ENCODE measurements at regions not wholly inside any gene's neighbourhood (a gene's known extent, or its start where the extent isn't known, plus 50 kb on each side); places are given as distances from the start of the nearest gene placed in this dataset.

DNA sequence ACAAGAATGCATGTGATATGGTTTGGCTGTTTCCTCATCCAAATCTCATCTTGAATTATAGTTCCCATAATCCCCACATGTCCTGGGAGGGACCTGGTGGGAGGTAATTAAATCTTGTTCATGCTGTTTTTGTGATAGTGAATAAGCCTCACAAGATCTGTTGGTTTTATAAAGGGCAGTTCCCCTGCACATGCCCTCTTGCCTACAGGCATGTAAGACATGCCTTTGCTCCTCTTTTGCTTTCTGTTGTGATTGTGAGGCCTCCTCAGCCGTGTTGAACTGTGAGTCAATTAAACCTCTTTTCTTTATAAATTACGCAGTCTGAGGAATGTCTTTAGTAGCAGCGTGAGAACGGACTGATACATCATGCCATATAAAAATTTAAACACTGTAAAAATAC lies 1537.0 kb downstream of the OTOL1 start:
- Histone ChIP-seq H3K27me3 (replicated peaks; ENCODE audit: control insufficient read depth, insufficient read depth, low read length) (no peaks in the 10 kb centered on the region), H3K4me3 (replicated peaks; ENCODE audit: low read depth, low read length) (no peak overlapping the region), H3K36me3 (ENCODE audit: control insufficient read depth, insufficient read depth, low read length) (no peaks in the 10 kb centered on the region)
- TF ChIP-seq, protein P1, sequence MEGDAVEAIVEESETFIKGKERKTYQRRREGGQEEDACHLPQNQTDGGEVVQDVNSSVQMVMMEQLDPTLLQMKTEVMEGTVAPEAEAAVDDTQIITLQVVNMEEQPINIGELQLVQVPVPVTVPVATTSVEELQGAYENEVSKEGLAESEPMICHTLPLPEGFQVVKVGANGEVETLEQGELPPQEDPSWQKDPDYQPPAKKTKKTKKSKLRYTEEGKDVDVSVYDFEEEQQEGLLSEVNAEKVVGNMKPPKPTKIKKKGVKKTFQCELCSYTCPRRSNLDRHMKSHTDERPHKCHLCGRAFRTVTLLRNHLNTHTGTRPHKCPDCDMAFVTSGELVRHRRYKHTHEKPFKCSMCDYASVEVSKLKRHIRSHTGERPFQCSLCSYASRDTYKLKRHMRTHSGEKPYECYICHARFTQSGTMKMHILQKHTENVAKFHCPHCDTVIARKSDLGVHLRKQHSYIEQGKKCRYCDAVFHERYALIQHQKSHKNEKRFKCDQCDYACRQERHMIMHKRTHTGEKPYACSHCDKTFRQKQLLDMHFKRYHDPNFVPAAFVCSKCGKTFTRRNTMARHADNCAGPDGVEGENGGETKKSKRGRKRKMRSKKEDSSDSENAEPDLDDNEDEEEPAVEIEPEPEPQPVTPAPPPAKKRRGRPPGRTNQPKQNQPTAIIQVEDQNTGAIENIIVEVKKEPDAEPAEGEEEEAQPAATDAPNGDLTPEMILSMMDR (IDR thresholded peaks at IDR 0.05; ENCODE audit: insufficient read depth, low read length, poor library complexity, severe bottlenecking) = no peak
- DNase-seq (ENCODE audit: extremely low read depth, insufficient read length) = no peak

DNA sequence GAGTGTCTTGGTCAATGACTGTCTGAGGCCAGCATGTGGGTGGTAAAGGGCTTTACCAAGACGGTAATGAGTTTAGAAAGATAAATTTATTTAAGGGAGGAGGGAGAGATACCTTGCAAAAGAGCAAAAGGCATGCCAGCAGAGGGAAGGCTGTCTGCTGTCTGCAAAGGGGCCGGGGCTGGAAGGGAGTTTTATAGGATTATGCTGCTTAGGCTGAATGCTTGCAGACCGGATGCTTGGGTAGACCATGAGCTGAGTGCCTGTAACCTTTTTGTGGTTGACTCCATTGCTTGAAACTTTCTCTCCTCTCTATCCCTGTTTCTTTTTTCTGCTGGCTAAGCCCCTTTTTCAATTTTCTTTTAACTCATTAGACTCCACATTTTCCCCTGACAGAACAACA lies 1543.0 kb downstream of the OTOL1 start:
- DNase-seq (ENCODE audit: extremely low read depth, insufficient read length) = no peak
- TF ChIP-seq, protein P1 (IDR thresholded peaks at IDR 0.05; ENCODE audit: insufficient read depth, low read length, poor library complexity, severe bottlenecking) = no peak
- no peaks in the 10 kb centered on the region for H3K27me3 ChIP-seq (replicated peaks; ENCODE audit: control insufficient read depth, insufficient read depth, low read length)
- H3K4me3 ChIP-seq (replicated peaks; ENCODE audit: low read depth, low read length) = no peak overlapping the region
- H3K36me3 ChIP-seq (ENCODE audit: control insufficient read depth, insufficient read depth, low read length) = no peaks in the 10 kb centered on the region

DNA sequence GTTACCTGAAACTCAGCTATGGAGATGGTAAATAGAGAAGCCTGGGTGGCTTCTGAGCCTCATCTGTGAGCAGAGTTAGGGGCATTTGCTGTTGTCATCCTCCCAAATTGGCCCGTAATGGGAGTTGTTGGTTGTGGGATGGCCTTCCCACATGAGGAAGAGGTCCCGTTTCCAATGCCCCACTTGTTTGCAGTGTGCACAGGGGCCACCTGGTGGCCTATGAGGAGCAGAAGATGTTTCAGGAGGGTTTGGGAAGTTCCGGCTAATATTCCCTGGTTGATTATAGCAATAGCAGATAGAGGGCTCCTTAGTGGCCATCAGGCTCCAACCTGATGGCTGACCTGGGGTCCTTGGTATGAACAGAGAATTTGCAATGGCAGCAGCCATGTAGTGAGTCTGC lies 1546.5 kb downstream of the OTOL1 start:
- no peak for DNase-seq (ENCODE audit: extremely low read depth, insufficient read length)
- H3K4me3 ChIP-seq (replicated peaks; ENCODE audit: low read depth, low read length) = no peak overlapping the region
- H3K36me3 ChIP-seq (ENCODE audit: control insufficient read depth, insufficient read depth, low read length) = no peaks in the 10 kb centered on the region
- TF ChIP-seq, protein P1 (IDR thresholded peaks at IDR 0.05; ENCODE audit: insufficient read depth, low read length, poor library complexity, severe bottlenecking) = no peak
- H3K27me3 ChIP-seq (replicated peaks; ENCODE audit: control insufficient read depth, insufficient read depth, low read length) = no peaks in the 10 kb centered on the region

DNA sequence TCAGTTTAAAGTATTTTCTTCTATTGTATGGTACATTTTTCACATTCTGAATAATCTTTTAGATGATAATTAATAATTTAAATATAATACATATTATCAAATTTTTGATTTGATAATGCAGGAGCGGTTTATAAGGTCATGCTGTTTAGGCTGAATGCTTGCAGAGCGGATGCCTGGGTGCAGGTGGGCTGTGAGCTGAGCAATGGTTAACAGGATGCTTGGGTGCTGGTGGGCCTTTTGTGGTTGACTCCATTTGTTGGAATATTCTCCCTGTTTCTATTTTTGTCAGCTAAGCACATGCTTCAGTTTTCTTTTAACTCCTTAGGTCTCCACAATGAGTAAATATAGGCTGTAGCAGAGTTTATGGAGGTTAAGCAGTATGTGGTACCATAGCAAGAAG lies 1549.3 kb downstream of the OTOL1 start:
- H3K27me3 ChIP-seq (replicated peaks; ENCODE audit: control insufficient read depth, insufficient read depth, low read length) = no peaks in the 10 kb centered on the region
- TF ChIP-seq, protein P1 (IDR thresholded peaks at IDR 0.05; ENCODE audit: insufficient read depth, low read length, poor library complexity, severe bottlenecking) = no peak
- H3K36me3 ChIP-seq (ENCODE audit: control insufficient read depth, insufficient read depth, low read length) = no peaks in the 10 kb centered on the region
- H3K4me3 ChIP-seq (replicated peaks; ENCODE audit: low read depth, low read length) = no peak overlapping the region
- DNase-seq (ENCODE audit: extremely low read depth, insufficient read length) = no peak

DNA sequence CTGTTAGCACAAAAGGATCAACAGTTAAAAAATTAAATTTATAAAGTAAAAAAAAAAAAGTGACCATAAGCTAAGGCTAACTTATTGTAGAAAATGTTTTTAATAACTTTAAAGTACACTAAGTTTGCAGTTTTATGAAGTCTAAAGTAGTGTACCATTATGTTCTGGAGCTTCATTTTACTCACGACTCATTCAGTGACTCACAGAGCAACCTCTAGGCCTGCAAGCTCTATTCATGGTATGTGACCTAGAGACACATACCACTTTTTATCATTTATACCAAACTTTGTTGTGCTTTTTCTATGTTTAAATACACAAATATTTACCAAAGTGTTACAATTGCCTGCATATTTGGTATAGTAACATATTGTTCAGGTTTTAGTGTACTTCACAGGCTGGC lies 1552.3 kb downstream of the OTOL1 start:
- Histone ChIP-seq H3K27me3 (replicated peaks; ENCODE audit: control insufficient read depth, insufficient read depth, low read length) (no peaks in the 10 kb centered on the region), H3K4me3 (replicated peaks; ENCODE audit: low read depth, low read length) (no peak overlapping the region), H3K36me3 (ENCODE audit: control insufficient read depth, insufficient read depth, low read length) (no peaks in the 10 kb centered on the region)
- no peak for DNase-seq (ENCODE audit: extremely low read depth, insufficient read length)
- TF ChIP-seq, protein P1 (IDR thresholded peaks at IDR 0.05; ENCODE audit: insufficient read depth, low read length, poor library complexity, severe bottlenecking) = no peak

DNA sequence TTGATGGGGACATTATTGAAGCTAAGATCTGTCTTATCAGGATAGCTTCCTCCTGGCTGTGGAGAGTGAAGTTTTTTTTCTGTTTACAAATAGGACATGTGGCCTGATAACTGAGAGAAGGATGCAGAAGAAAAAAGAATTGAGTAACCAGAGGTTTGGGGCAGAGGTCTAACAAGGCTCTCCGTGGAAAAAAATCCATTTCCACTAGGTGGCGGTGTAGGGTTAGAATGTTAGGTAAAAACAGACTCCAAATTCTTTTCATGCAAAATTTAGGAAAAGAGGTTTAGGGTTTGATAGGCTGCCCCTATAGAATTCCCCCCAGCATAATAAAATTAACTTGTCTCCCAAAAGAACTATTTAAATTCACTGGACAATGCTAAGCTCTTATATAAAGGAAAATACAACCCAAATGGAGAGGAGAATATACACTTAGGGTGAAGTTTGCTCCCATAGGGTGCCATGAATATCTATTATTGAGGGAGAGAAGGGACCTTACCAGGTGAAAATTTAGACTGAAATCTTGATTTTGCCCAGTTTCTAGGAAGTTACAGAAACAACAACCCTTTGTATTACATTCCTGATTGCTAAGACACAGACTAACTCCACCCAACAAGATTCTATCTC lies 1560.4 kb downstream of the OTOL1 start:
- Histone ChIP-seq H3K27me3 (replicated peaks; ENCODE audit: control insufficient read depth, insufficient read depth, low read length) (no peaks in the 10 kb centered on the region), H3K36me3 (ENCODE audit: control insufficient read depth, insufficient read depth, low read length) (no peaks in the 10 kb centered on the region), H3K4me3 (replicated peaks; ENCODE audit: low read depth, low read length) (no peak overlapping the region)
- TF ChIP-seq, protein P1 (IDR thresholded peaks at IDR 0.05; ENCODE audit: insufficient read depth, low read length, poor library complexity, severe bottlenecking) = peak; percentile 58
- DNase-seq (ENCODE audit: extremely low read depth, insufficient read length) = no peak
